ENCODE measurements at regions not wholly inside any gene's neighbourhood (a gene's known extent, or its start where the extent isn't known, plus 50 kb on each side); places are given as distances from the start of the nearest gene placed in this dataset.

DNA sequence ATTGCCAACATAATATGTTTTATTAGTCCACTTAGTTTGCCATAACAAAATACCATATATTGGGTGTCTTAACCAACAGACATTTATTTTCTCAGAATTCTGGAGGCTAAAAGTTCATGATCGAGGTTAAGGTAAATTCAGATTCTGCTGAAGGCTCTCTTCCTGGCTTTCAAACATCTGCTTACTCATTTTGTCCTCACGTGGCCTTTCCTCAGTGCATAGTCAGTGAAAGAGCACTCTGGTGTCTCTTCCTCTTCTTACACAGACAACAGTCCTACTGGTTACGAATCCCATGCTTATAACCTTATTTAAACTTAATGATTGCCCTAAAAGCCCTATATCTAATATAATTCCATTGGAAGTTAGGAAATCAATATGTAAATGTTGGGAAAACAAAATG is 479.7 kb downstream of the FSCB start:
- Histone ChIP-seq H3K36me3 (no peaks in the 10 kb centered on the region), H3K27me3 (no peaks in the 10 kb centered on the region), H3K4me3 (no peak overlapping the region), H3K27ac (no peak overlapping the region), H3K9me3 (peaks cover 0 to 4% (median 0%) of the 10 kb centered on the region in 12 donors), H3K4me1 (no peaks in the 10 kb centered on the region)
- intact Hi-C loops (cut with DNase I), result no loop called here
- DNase-seq (no peak), ATAC-seq (no peak)
- 57 to 70% (median 64%) methylated on average over 3 of the region's 3 CpGs for WGBS, 4 donors
- TF ChIP-seq POLR2A (IDR thresholded peaks at IDR 0.05), result no peak
- TF ChIP-seq, protein P1, sequence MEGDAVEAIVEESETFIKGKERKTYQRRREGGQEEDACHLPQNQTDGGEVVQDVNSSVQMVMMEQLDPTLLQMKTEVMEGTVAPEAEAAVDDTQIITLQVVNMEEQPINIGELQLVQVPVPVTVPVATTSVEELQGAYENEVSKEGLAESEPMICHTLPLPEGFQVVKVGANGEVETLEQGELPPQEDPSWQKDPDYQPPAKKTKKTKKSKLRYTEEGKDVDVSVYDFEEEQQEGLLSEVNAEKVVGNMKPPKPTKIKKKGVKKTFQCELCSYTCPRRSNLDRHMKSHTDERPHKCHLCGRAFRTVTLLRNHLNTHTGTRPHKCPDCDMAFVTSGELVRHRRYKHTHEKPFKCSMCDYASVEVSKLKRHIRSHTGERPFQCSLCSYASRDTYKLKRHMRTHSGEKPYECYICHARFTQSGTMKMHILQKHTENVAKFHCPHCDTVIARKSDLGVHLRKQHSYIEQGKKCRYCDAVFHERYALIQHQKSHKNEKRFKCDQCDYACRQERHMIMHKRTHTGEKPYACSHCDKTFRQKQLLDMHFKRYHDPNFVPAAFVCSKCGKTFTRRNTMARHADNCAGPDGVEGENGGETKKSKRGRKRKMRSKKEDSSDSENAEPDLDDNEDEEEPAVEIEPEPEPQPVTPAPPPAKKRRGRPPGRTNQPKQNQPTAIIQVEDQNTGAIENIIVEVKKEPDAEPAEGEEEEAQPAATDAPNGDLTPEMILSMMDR (IDR thresholded peaks at IDR 0.05), result no peak

DNA sequence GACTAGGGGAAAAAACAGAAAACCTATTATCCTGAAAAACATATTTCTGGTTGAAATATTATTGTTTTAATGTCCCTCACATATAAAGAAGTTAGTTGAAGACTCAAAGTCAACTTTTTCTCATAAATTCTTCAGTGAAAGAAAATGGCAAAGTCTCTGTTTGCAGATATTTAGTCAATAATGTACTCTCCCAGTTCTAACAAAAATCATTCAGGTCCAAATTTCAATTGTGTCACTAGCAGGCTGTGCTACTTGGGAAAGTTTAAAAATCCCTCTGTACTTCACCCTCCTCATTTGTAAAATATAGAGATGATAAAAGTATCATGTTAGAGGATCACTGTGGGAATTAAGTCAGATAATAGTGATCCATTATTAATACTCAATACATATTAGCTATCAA is 496.5 kb downstream of the FSCB start:
- Histone ChIP-seq H3K4me3 (no peak overlapping the region), H3K9me3 (peaks cover 0 to 10% (median 0%) of the 10 kb centered on the region in 12 donors), H3K4me1 (no peaks in the 10 kb centered on the region), H3K27me3 (no peaks in the 10 kb centered on the region), H3K36me3 (no peaks in the 10 kb centered on the region), H3K27ac (no peak overlapping the region)
- intact Hi-C loops (cut with DNase I), result no loop called here
- no peak for DNase-seq
- no peak for ATAC-seq
- TF ChIP-seq, protein P1 (IDR thresholded peaks at IDR 0.05), result no peak
- TF ChIP-seq POLR2A (IDR thresholded peaks at IDR 0.05), result no peak

DNA sequence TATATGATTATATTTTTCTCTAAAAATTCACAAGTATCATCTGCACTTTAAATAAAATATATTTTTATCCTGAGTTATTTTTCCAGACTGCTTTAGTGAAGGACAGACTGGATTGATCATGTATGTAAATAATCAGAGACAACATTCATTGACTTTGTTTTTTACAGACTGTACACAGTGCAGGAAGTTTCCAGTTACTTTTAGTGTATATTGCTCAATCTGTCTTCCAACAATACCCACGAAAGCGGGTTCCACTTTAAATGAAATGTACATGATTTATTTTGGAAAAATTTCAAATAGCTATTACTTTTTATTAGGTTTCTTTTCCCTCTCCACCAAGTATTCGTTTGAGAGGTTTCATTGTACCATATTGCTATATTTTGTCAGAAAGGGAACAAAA is 497.0 kb downstream of the FSCB start:
- intact Hi-C loops (cut with DNase I), result no loop called here
- Histone ChIP-seq H3K9me3 (peaks cover 0 to 14% (median 0%) of the 10 kb centered on the region in 12 donors), H3K4me3 (no peak overlapping the region), H3K4me1 (no peaks in the 10 kb centered on the region), H3K27me3 (no peaks in the 10 kb centered on the region), H3K36me3 (no peaks in the 10 kb centered on the region), H3K27ac (no peak overlapping the region)
- WGBS, 4 donors, result 60 to 70% (median 64%) methylated on average over 3 of the region's 3 CpGs
- TF ChIP-seq POLR2A (IDR thresholded peaks at IDR 0.05), result no peak
- TF ChIP-seq, protein P1 (IDR thresholded peaks at IDR 0.05), result no peak
- ATAC-seq (no peak), DNase-seq (no peak)

DNA sequence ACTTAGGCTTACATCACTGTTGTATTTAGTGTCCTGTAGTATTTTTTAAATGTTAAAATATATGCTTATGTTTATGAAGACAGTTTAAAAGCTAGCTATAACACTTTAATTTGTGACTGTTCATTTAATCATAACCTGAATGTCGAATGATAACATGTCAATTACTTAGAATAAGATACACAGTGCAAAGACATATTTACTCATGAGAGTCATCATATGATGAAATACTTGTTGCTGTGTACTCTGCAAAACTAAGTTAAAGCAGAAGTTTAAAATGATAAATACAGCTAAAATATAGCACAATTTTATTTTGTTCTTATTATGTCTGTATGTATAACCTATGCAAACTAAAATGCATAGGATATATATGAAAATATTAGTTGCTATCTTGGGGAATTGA is 497.4 kb downstream of the FSCB start:
- Histone ChIP-seq H3K9me3 (peaks cover 0 to 14% (median 0%) of the 10 kb centered on the region in 12 donors), H3K27me3 (no peaks in the 10 kb centered on the region), H3K27ac (no peak overlapping the region), H3K4me1 (no peaks in the 10 kb centered on the region), H3K36me3 (no peaks in the 10 kb centered on the region), H3K4me3 (no peak overlapping the region)
- WGBS, 4 donors, result 22 to 84% (median 65%) methylated on average over 1 of the region's 1 CpG
- no peak for TF ChIP-seq POLR2A (IDR thresholded peaks at IDR 0.05)
- TF ChIP-seq, protein P1 (IDR thresholded peaks at IDR 0.05), result no peak
- intact Hi-C loops (cut with DNase I), result no loop called here
- DNase-seq, result no peak
- ATAC-seq, result no peak
